Left lung (tissue), 4 donors: ENCODE measurements at regions not wholly inside any gene's neighbourhood (a gene's known extent, or its start where the extent isn't known, plus 50 kb on each side); places are given as distances from the start of the nearest gene placed in this dataset.

Experiments
- ATAC-seq: fragments of 200-7000 bp; cut with Tn5 transposase; one replicate; pipeline ENCODE4 v1.9.1; 2020; ENCODE audit warnings: moderate library complexity
- DNase-seq, 4 donors: peaks; one replicate each; pipeline ENCODE4 v3.0.0-alpha.2; 2013 to 2020
- H3K27ac ChIP-seq, 2 donors: fragments of 200-600 bp; sonication (generic) in 1 of 2; one replicate each; pipeline versions ENCODE4 v1.5.0 to v1.8.0; 2020 to 2021
- H3K27me3 ChIP-seq, 2 donors: fragments of 200-600 bp; sonication (generic) in 1 of 2; one replicate each; pipeline versions ENCODE4 v1.5.0 to v1.8.0; 2020 to 2021
- H3K36me3 ChIP-seq, 2 donors: fragments of 200-600 bp; sonication (generic) in 1 of 2; one replicate each; pipeline versions ENCODE4 v1.5.0 to v1.8.0; 2020 to 2021
- H3K4me1 ChIP-seq, 2 donors: fragments of 200-600 bp; one replicate each; pipeline ENCODE4 v1.8.0; 2021
- H3K4me3 ChIP-seq, 2 donors: fragments of 200-600 bp; sonication (generic) in 1 of 2; one replicate each; pipeline versions ENCODE4 v1.5.0 to v1.8.0; 2020 to 2021; ENCODE audit warnings: mild to moderate bottlenecking in 1 of 2
- H3K9me3 ChIP-seq, 2 donors: fragments of 200-600 bp; sonication (generic) in 1 of 2; one replicate each; pipeline versions ENCODE4 v1.5.0 to v1.8.0; 2020 to 2021
- CTCF ChIP-seq, 2 donors: fragments of 200-600 bp; sonication (generic) in 1 of 2; IDR thresholded peaks; one replicate each; pipeline versions ENCODE4 v1.5.0 to v1.8.0; 2021; ENCODE audit warnings: antibody characterized with exemption in 2 of 2
- intact Hi-C, 2 donors: fragments of 100-400 bp; cut with DNase I; formaldehyde crosslinking; loops; one replicate each; pipeline versions ENCODE4 v1.11.2 to v1.14.2; 2022
- donor health status: DM: no; HTN: yes; CAD: no.
- donor health status: DM: no; HTN: no; CAD: no.

GRCh38 chr5:40034441-40034840 lies 609.7 kb upstream of the DAB2 start:
- no peak for ATAC-seq
- no peaks in the 10 kb centered on the region for H3K27me3 ChIP-seq
- no peaks in the 10 kb centered on the region for H3K9me3 ChIP-seq
- H3K4me1 ChIP-seq: no peaks in the 10 kb centered on the region
- no peak for DNase-seq
- no peaks in the 10 kb centered on the region for H3K36me3 ChIP-seq
- no peak overlapping the region for H3K4me3 ChIP-seq
- no peak for TF ChIP-seq CTCF (IDR thresholded peaks at IDR 0.05)
- H3K27ac ChIP-seq: no peak overlapping the region
- intact Hi-C loops: no loop called here

GRCh38 chr5:40033411-40033810 lies 608.6 kb upstream of the DAB2 start:
- H3K36me3 ChIP-seq: no peaks in the 10 kb centered on the region
- DNase-seq: no peak
- H3K9me3 ChIP-seq: no peaks in the 10 kb centered on the region
- H3K4me1 ChIP-seq: peaks cover 0 to 4% of the 10 kb centered on the region in 2 donors
- no peak overlapping the region for H3K4me3 ChIP-seq
- no peaks in the 10 kb centered on the region for H3K27me3 ChIP-seq
- no peak for ATAC-seq
- TF ChIP-seq CTCF (IDR thresholded peaks at IDR 0.05): no peak
- intact Hi-C loops: no loop called here
- no peak overlapping the region for H3K27ac ChIP-seq

GRCh38 chr5:40033009-40033408 lies 608.2 kb upstream of the DAB2 start:
- Histone ChIP-seq H3K9me3 (no peaks in the 10 kb centered on the region), H3K27me3 (no peaks in the 10 kb centered on the region), H3K4me3 (no peak overlapping the region), H3K27ac (no peak overlapping the region), H3K36me3 (no peaks in the 10 kb centered on the region), H3K4me1 (peaks cover 0 to 4% of the 10 kb centered on the region in 2 donors)
- DNase-seq (no peak), ATAC-seq (no peak)
- no peak for TF ChIP-seq CTCF (IDR thresholded peaks at IDR 0.05)
- intact Hi-C loops: no loop called here

GRCh38 chr5:40030661-40031060 lies 605.9 kb upstream of the DAB2 start:
- Histone ChIP-seq H3K27ac (no peak overlapping the region), H3K36me3 (no peaks in the 10 kb centered on the region), H3K4me1 (peaks cover 0 to 4% of the 10 kb centered on the region in 2 donors), H3K27me3 (no peaks in the 10 kb centered on the region), H3K9me3 (no peaks in the 10 kb centered on the region), H3K4me3 (no peak overlapping the region)
- DNase-seq: no peak
- TF ChIP-seq CTCF (IDR thresholded peaks at IDR 0.05): no peak
- ATAC-seq: no peak
- intact Hi-C loops: no loop called here

- no peaks in the 10 kb centered on the region for H3K36me3 ChIP-seq
- TF ChIP-seq CTCF (IDR thresholded peaks at IDR 0.05): no peak
- ATAC-seq: no peak
Measured at GRCh38 chr5:40029711-40030495, 605.1 kb upstream of the DAB2 start.

More at GRCh38 chr5:40029711-40030495, 605.1 kb upstream of the DAB2 start:
- DNase-seq: peak in 2 of 4 donors; percentile 32 to 36
- intact Hi-C loops: no loop called here
- H3K9me3 ChIP-seq: no peaks in the 10 kb centered on the region
- peak overlapping the region in 1 of 2 donors; percentile 58 for H3K27ac ChIP-seq
- H3K4me1 ChIP-seq: peaks cover 0 to 4% of the 10 kb centered on the region in 2 donors
- no peaks in the 10 kb centered on the region for H3K27me3 ChIP-seq
- no peak overlapping the region for H3K4me3 ChIP-seq
